Loucy (cell line): ENCODE measurements at regions not wholly inside any gene's neighbourhood (a gene's known extent, or its start where the extent isn't known, plus 50 kb on each side); places are given as distances from the start of the nearest gene placed in this dataset.

Source experiments
- CTCF ChIP-seq: fragments of 200-600 bp; sonication (generic); conservative IDR thresholded peaks from 2 replicates; pipeline ENCODE4 v1.5.1; 2014; ENCODE audit warnings: mild to moderate bottlenecking, antibody characterized with exemption, low read length
- EZH2phosphoT487 ChIP-seq: fragments of 200-600 bp; IDR thresholded peaks from 2 replicates; pipeline ENCODE4 v1.6.1; 2018; ENCODE audit warnings: antibody characterized with exemption, mild to moderate bottlenecking, moderate library complexity, borderline replicate concordance

DNA sequence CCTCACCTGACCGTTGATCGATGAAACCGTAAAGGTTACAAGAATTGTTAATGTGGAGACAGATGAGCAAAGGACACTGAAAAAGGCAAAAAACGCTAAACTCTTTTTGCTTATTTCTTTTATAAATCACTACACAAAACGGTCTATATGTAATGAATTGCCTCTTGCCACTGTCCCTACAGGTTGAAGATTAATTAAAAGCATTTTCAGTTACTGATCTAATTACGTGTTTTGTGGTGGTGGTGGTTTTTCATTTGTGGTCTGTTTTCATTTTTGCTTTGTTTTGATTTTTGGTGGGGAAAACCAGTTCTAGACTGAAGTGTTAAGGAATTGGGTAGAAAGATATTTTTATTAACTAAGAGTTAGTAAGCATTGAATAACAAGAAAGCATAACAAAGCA lies 299.2 kb upstream of the LRRN1 start:
- TF ChIP-seq CTCF (no peak), EZH2phosphoT487 (no peak)
